ENCODE measurements at regions not wholly inside any gene's neighbourhood (a gene's known extent, or its start where the extent isn't known, plus 50 kb on each side); places are given as distances from the start of the nearest gene placed in this dataset.
"Not testable (repeated sequence)": the region's sequence is repeated elsewhere in the genome, so short reads cannot be mapped to it uniquely, and the experiment has no call there.

- H2BK5ac ChIP-seq (ENCODE audit: low read length) = no peak overlapping the region
- H3K4me3 ChIP-seq (ENCODE audit: low read length) = no peak overlapping the region
- H3K4me2 ChIP-seq (ENCODE audit: low read length) = no peak overlapping the region
- H3K27me3 ChIP-seq (ENCODE audit: insufficient read depth, low read length, poor library complexity) = no peaks in the 10 kb centered on the region
- no peak overlapping the region for H3K23ac ChIP-seq (ENCODE audit: low read length)
- no peaks in the 10 kb centered on the region for H3K79me1 ChIP-seq (ENCODE audit: low read length)
- H2BK120ac ChIP-seq (ENCODE audit: low read depth, low read length) = no peak overlapping the region
- no peak overlapping the region for H3K18ac ChIP-seq (ENCODE audit: low read length)
- DNase-seq = no peak
- no peak overlapping the region for H2BK15ac ChIP-seq (replicated peaks; ENCODE audit: low read depth)
- no peak overlapping the region for H4K5ac ChIP-seq (ENCODE audit: low read length)
- no peaks in the 10 kb centered on the region for H3K79me2 ChIP-seq (ENCODE audit: control insufficient read depth, insufficient read depth, low read length)
- no peak overlapping the region for H3K27ac ChIP-seq (ENCODE audit: low read depth, low read length)
- H3K36me3 ChIP-seq (ENCODE audit: control insufficient read depth, insufficient read depth, low read length) = no peaks in the 10 kb centered on the region
- H3K9ac ChIP-seq (ENCODE audit: low read length) = no peak overlapping the region
- H4K8ac ChIP-seq (ENCODE audit: low read depth, low read length) = no peak overlapping the region
- H2AK5ac ChIP-seq (ENCODE audit: low read length) = no peak overlapping the region
- no peaks in the 10 kb centered on the region for H3K4me1 ChIP-seq (ENCODE audit: control insufficient read depth, low read depth, low read length)
- no peak overlapping the region for H3K4ac ChIP-seq (ENCODE audit: low read depth, low read length)
- no peak overlapping the region for H3K56ac ChIP-seq (ENCODE audit: low read length)
- WGBS (ENCODE audit: extremely low coverage, insufficient coverage, low lambda C conversion rate) = no CpG with 5 or more reads among the region's 3 CpGs
Observed at GRCh38 chr19:28615546-28615916, 597.4 kb downstream of the UQCRFS1 start.

DNA sequence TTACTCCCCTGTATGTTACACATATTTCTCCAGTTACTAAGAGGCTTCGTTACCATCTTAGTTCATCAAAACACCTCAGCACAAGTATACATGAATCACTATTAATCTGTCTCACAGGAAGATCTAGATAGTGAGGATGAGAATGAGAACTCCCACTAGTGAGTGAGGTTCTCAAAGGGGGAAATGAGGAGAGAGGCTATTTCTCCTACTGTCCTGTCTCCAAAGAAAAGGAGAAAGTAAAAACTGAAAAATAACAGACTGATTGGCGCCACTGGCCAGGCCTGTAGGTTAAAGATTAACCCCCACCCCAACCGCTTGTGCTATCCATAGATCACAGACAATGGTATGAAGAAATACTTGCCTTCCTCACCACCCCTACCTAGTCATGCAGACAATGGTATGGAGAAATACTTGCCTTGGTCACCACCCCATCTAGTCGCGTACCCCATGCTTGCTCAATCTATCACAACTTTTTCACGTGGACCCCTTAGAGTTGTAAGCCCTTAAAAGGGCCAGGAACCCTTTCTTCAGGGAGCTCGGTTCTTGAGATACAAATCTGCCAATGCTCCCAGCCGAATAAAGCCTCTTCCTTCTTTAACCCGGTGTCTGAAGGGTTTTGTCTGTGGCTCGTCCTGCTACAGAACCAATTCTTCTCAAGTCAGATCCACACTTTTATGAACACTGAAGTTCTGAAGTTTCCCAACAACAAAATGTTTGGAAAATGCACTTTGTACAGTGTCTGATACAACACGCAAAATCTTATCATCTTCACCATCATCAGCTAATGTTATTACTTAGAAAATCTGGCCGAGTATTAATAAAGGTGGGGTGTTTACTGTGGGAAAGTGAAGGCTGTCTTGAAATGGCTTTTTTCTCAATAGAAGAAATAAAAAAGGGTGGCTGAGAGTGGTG is 598.1 kb downstream of the UQCRFS1 start:
- no peaks in the 10 kb centered on the region for H3K79me1 ChIP-seq (ENCODE audit: low read length)
- H2BK120ac ChIP-seq (ENCODE audit: low read depth, low read length) = no peak overlapping the region
- whole genome bisulfite sequencing (ENCODE audit: extremely low coverage, insufficient coverage, low lambda C conversion rate) = no CpG with 5 or more reads among the region's 12 CpGs

DNA sequence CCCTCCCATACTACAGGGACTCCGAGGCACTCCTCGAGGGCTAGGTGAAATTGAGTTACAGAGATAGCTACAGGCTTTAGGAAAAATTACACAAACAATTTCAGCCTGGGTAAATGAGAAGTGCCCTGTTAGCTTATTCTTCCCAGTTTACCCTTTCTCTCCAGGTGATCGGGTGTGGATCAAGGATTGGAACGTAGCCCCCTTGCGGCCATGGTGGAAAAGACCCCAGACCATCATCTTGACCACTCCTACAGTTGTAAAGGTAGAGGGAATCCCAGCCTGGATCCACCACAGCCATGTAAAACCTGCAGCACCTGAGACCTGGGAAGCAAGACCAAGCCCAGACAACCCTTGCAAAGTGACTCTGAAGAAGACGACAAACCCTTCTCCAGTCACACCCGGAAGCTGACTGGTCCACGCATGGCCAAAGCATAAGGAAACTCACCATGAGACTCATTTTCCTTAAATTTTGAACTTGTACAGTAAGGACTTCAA is 600.6 kb downstream of the UQCRFS1 start:
- Histone ChIP-seq H3K9ac (ENCODE audit: low read length) (no peak overlapping the region), H2AK5ac (ENCODE audit: low read length) (no peak overlapping the region), H3K4me1 (ENCODE audit: control insufficient read depth, low read depth, low read length) (no peaks in the 10 kb centered on the region), H3K23ac (ENCODE audit: low read length) (no peak overlapping the region), H3K56ac (ENCODE audit: low read length) (no peak overlapping the region), H3K4ac (ENCODE audit: low read depth, low read length) (no peak overlapping the region), H3K18ac (ENCODE audit: low read length) (no peak overlapping the region), H3K36me3 (ENCODE audit: control insufficient read depth, insufficient read depth, low read length) (no peaks in the 10 kb centered on the region), H2BK120ac (ENCODE audit: low read depth, low read length) (no peak overlapping the region), H3K79me2 (ENCODE audit: control insufficient read depth, insufficient read depth, low read length) (no peaks in the 10 kb centered on the region), H3K27me3 (ENCODE audit: insufficient read depth, low read length, poor library complexity) (no peaks in the 10 kb centered on the region), H3K79me1 (ENCODE audit: low read length) (no peaks in the 10 kb centered on the region), H2BK15ac (replicated peaks; ENCODE audit: low read depth) (no peak overlapping the region), H4K5ac (ENCODE audit: low read length) (no peak overlapping the region), H3K4me2 (ENCODE audit: low read length) (no peak overlapping the region), H3K4me3 (ENCODE audit: low read length) (no peak overlapping the region), H2BK5ac (ENCODE audit: low read length) (no peak overlapping the region), H3K27ac (ENCODE audit: low read depth, low read length) (no peak overlapping the region), H4K8ac (ENCODE audit: low read depth, low read length) (no peak overlapping the region)
- no CpG with 5 or more reads among the region's 8 CpGs for WGBS (ENCODE audit: extremely low coverage, insufficient coverage, low lambda C conversion rate)
- DNase-seq = peak; percentile 20

More for the DNA sequence above, 598.1 kb downstream of the UQCRFS1 start:
- Histone ChIP-seq H3K56ac (ENCODE audit: low read length) (no peak overlapping the region), H3K4me3 (ENCODE audit: low read length) (no peak overlapping the region), H3K23ac (ENCODE audit: low read length) (no peak overlapping the region), H3K36me3 (ENCODE audit: control insufficient read depth, insufficient read depth, low read length) (no peaks in the 10 kb centered on the region), H3K27ac (ENCODE audit: low read depth, low read length) (no peak overlapping the region), H3K9ac (ENCODE audit: low read length) (no peak overlapping the region), H4K5ac (ENCODE audit: low read length) (no peak overlapping the region), H2BK5ac (ENCODE audit: low read length) (no peak overlapping the region), H3K27me3 (ENCODE audit: insufficient read depth, low read length, poor library complexity) (no peaks in the 10 kb centered on the region), H4K8ac (ENCODE audit: low read depth, low read length) (no peak overlapping the region), H3K4ac (ENCODE audit: low read depth, low read length) (no peak overlapping the region), H3K18ac (ENCODE audit: low read length) (no peak overlapping the region), H3K4me2 (ENCODE audit: low read length) (no peak overlapping the region), H3K4me1 (ENCODE audit: control insufficient read depth, low read depth, low read length) (no peaks in the 10 kb centered on the region), H3K79me2 (ENCODE audit: control insufficient read depth, insufficient read depth, low read length) (no peaks in the 10 kb centered on the region), H2BK15ac (replicated peaks; ENCODE audit: low read depth) (no peak overlapping the region), H2AK5ac (ENCODE audit: low read length) (no peak overlapping the region)
- DNase-seq = no peak

GRCh38 chr19:28611227-28611914 is 601.6 kb downstream of the UQCRFS1 start:
- H3K79me2 ChIP-seq (ENCODE audit: control insufficient read depth, insufficient read depth, low read length); H3K27me3 ChIP-seq (ENCODE audit: insufficient read depth, low read length, poor library complexity); H3K23ac ChIP-seq (ENCODE audit: low read length); H3K56ac ChIP-seq (ENCODE audit: low read length); H3K79me1 ChIP-seq (ENCODE audit: low read length); H2AK5ac ChIP-seq (ENCODE audit: low read length); H3K4me3 ChIP-seq (ENCODE audit: low read length); H3K36me3 ChIP-seq (ENCODE audit: control insufficient read depth, insufficient read depth, low read length); H3K18ac ChIP-seq (ENCODE audit: low read length); H2BK5ac ChIP-seq (ENCODE audit: low read length); H4K5ac ChIP-seq (ENCODE audit: low read length); H3K4ac ChIP-seq (ENCODE audit: low read depth, low read length); H3K9ac ChIP-seq (ENCODE audit: low read length); DNase-seq; H4K8ac ChIP-seq (ENCODE audit: low read depth, low read length); H3K4me2 ChIP-seq (ENCODE audit: low read length); H2BK120ac ChIP-seq (ENCODE audit: low read depth, low read length); H2BK15ac ChIP-seq (replicated peaks; ENCODE audit: low read depth); H3K27ac ChIP-seq (ENCODE audit: low read depth, low read length); H3K4me1 ChIP-seq (ENCODE audit: control insufficient read depth, low read depth, low read length): not testable (repeated sequence)
- no CpG with 5 or more reads among the region's 8 CpGs for WGBS (ENCODE audit: extremely low coverage, insufficient coverage, low lambda C conversion rate)

DNA sequence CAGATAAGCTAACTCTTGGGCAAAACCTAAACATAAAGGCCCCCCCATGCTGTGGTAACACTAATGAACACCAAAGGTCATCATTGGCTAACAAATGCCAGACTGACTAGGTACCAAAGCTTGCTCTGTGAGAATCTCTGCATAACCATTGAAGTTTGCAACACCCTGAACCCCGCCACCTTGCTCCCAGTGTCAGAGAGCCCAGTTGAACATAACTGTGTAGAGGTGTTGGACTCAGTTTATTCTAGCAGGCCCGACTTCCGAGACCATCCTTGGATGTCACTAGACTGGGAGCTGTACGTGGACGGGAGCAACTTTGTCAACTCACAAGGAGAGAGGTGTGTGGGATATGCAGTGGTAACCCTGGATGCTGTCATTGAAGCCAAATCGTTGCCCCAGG is 602.2 kb downstream of the UQCRFS1 start:
- Histone ChIP-seq H3K4me2 (ENCODE audit: low read length) (no peak overlapping the region), H3K27ac (ENCODE audit: low read depth, low read length) (no peak overlapping the region), H2BK15ac (replicated peaks; ENCODE audit: low read depth) (no peak overlapping the region), H3K23ac (ENCODE audit: low read length) (no peak overlapping the region), H3K18ac (ENCODE audit: low read length) (no peak overlapping the region), H2BK5ac (ENCODE audit: low read length) (no peak overlapping the region), H3K27me3 (ENCODE audit: insufficient read depth, low read length, poor library complexity) (no peaks in the 10 kb centered on the region), H4K5ac (ENCODE audit: low read length) (no peak overlapping the region), H3K79me1 (ENCODE audit: low read length) (no peaks in the 10 kb centered on the region), H4K8ac (ENCODE audit: low read depth, low read length) (no peak overlapping the region), H2AK5ac (ENCODE audit: low read length) (no peak overlapping the region), H3K9ac (ENCODE audit: low read length) (no peak overlapping the region), H3K36me3 (ENCODE audit: control insufficient read depth, insufficient read depth, low read length) (no peaks in the 10 kb centered on the region), H3K4ac (ENCODE audit: low read depth, low read length) (no peak overlapping the region), H3K79me2 (ENCODE audit: control insufficient read depth, insufficient read depth, low read length) (no peaks in the 10 kb centered on the region), H3K56ac (ENCODE audit: low read length) (no peak overlapping the region), H3K4me1 (ENCODE audit: control insufficient read depth, low read depth, low read length) (no peaks in the 10 kb centered on the region), H2BK120ac (ENCODE audit: low read depth, low read length) (no peak overlapping the region), H3K4me3 (ENCODE audit: low read length) (no peak overlapping the region)
- WGBS (ENCODE audit: extremely low coverage, insufficient coverage, low lambda C conversion rate) = no CpG with 5 or more reads among the region's 6 CpGs
- DNase-seq = no peak

Data from mesendoderm (in vitro differentiated cells).